ENCODE measurements at regions not wholly inside any gene's neighbourhood (a gene's known extent, or its start where the extent isn't known, plus 50 kb on each side); places are given as distances from the start of the nearest gene placed in this dataset.

DNA sequence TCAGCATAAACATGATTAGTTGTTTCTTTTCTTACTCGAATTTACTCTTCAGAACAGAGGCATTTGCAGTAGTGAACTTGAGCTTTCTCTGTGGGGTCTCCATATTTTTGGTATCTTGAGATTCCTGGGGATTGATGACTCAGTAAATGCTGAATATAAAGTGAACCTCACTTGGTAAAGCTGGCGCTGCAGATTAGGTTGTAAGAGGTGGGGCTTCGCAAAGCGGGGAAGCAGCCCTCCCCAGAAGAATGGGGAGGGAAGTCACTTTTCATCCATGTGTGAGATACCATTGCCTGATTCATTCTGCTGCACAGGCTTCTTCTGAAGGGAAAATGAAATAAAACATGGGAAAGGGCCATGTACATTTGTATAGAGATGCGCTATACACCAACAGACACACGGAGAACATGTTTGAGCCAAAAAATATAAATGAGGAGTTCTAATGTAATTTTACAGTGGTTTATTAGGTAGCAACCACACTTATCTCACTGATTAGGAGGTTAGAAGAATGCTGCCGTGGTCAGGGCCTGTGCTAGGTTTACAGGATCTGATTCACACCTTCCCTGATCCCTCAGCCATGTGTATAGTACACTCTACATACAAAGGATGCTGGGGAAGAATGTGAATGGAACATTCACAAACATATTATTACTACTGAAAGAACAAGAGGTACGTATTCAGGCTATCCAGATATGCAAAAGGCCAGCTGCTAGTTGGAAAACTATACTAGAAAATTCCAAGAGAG lies 63.5 kb downstream of the DNTTIP2 start:
- Histone ChIP-seq H3K9ac (ENCODE audit: low read length) (no peak overlapping the region), H3K27me3 (ENCODE audit: insufficient read depth, low read depth, low read length) (no peaks in the 10 kb centered on the region), H4K20me1 (ENCODE audit: insufficient read depth) (no peaks in the 10 kb centered on the region), H3K9me2 (ENCODE audit: insufficient read depth, low read length) (no peaks in the 10 kb centered on the region), H3K9me3 (ENCODE audit: low read length) (no peaks in the 10 kb centered on the region), H3K79me2 (replicated peaks; ENCODE audit: insufficient read depth, low read length) (no peaks in the 10 kb centered on the region), H2AFZ (ENCODE audit: low read depth, low read length) (no peak overlapping the region), H3K4me2 (ENCODE audit: low read length) (peak overlapping the region; percentile 17), H3K4me3 (ENCODE audit: low read length) (peak overlapping the region; percentile 40), H3K36me3 (ENCODE audit: insufficient read depth, low read length) (no peaks in the 10 kb centered on the region), H3K27ac (ENCODE audit: low read length) (peak overlapping the region; percentile 26), H3F3A (ENCODE audit: insufficient read depth, low read length, poor library complexity, severe bottlenecking) (no peaks in the 10 kb centered on the region)
- TF ChIP-seq MXI1 (conservative IDR thresholded peaks at IDR 0.05; ENCODE audit: poor library complexity, severe bottlenecking): no peak
- TF ChIP-seq EP300 (conservative IDR thresholded peaks at IDR 0.05; ENCODE audit: poor library complexity, severe bottlenecking): no peak

GRCh38 chr1:93814795-93815340 lies 64.1 kb downstream of the DNTTIP2 start:
- no peaks in the 10 kb centered on the region for H3K36me3 ChIP-seq (ENCODE audit: insufficient read depth, low read length)
- H3K9ac ChIP-seq (ENCODE audit: low read length): no peak overlapping the region
- H2AFZ ChIP-seq (ENCODE audit: low read depth, low read length): no peak overlapping the region
- H3K9me3 ChIP-seq (ENCODE audit: low read length): no peaks in the 10 kb centered on the region
- peak overlapping the region; percentile 26 for H3K27ac ChIP-seq (ENCODE audit: low read length)
- no peaks in the 10 kb centered on the region for H3F3A ChIP-seq (ENCODE audit: insufficient read depth, low read length, poor library complexity, severe bottlenecking)
- no peaks in the 10 kb centered on the region for H3K79me2 ChIP-seq (replicated peaks; ENCODE audit: insufficient read depth, low read length)
- H3K27me3 ChIP-seq (ENCODE audit: insufficient read depth, low read depth, low read length): no peaks in the 10 kb centered on the region
- H3K4me3 ChIP-seq (ENCODE audit: low read length): peak overlapping the region; percentile 40
- H3K9me2 ChIP-seq (ENCODE audit: insufficient read depth, low read length): no peaks in the 10 kb centered on the region
- TF ChIP-seq SMC3 (conservative IDR thresholded peaks at IDR 0.05; ENCODE audit: poor library complexity): no peak
- no peak for TF ChIP-seq EZH2 (IDR thresholded peaks at IDR 0.05; ENCODE audit: borderline replicate concordance, insufficient read depth, low read length, poor library complexity, severe bottlenecking)
- no peak for TF ChIP-seq POLR2AphosphoS5 (IDR thresholded peaks at IDR 0.05)
- TF ChIP-seq EP300 (conservative IDR thresholded peaks at IDR 0.05; ENCODE audit: poor library complexity, severe bottlenecking): no peak
- TF ChIP-seq REST (IDR thresholded peaks at IDR 0.05; ENCODE audit: borderline replicate concordance): no peak
- TF ChIP-seq, protein P1, sequence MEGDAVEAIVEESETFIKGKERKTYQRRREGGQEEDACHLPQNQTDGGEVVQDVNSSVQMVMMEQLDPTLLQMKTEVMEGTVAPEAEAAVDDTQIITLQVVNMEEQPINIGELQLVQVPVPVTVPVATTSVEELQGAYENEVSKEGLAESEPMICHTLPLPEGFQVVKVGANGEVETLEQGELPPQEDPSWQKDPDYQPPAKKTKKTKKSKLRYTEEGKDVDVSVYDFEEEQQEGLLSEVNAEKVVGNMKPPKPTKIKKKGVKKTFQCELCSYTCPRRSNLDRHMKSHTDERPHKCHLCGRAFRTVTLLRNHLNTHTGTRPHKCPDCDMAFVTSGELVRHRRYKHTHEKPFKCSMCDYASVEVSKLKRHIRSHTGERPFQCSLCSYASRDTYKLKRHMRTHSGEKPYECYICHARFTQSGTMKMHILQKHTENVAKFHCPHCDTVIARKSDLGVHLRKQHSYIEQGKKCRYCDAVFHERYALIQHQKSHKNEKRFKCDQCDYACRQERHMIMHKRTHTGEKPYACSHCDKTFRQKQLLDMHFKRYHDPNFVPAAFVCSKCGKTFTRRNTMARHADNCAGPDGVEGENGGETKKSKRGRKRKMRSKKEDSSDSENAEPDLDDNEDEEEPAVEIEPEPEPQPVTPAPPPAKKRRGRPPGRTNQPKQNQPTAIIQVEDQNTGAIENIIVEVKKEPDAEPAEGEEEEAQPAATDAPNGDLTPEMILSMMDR (IDR thresholded peaks at IDR 0.05; ENCODE audit: poor library complexity, severe bottlenecking): no peak
- TF ChIP-seq RAD21 (conservative IDR thresholded peaks at IDR 0.05): no peak
- TF ChIP-seq MXI1 (conservative IDR thresholded peaks at IDR 0.05; ENCODE audit: poor library complexity, severe bottlenecking): no peak
- no peak for TF ChIP-seq TAF1 (IDR thresholded peaks at IDR 0.05; ENCODE audit: low read depth)
- H3K4me2 ChIP-seq (ENCODE audit: low read length): peak overlapping the region; percentile 17
- H4K20me1 ChIP-seq (ENCODE audit: insufficient read depth): no peaks in the 10 kb centered on the region

All from neural cell (in vitro differentiated cells).